ENCODE measurements at regions not wholly inside any gene's neighbourhood (a gene's known extent, or its start where the extent isn't known, plus 50 kb on each side); places are given as distances from the start of the nearest gene placed in this dataset.

GRCh38 chr13:110014719-110015118, 228.3 kb upstream of the IRS2 start:
- no peak overlapping the region for H3K27ac Mint-ChIP-seq (ENCODE audit: unreplicated experiment)
- no peak for DNase-seq
- TF ChIP-seq, protein P1, sequence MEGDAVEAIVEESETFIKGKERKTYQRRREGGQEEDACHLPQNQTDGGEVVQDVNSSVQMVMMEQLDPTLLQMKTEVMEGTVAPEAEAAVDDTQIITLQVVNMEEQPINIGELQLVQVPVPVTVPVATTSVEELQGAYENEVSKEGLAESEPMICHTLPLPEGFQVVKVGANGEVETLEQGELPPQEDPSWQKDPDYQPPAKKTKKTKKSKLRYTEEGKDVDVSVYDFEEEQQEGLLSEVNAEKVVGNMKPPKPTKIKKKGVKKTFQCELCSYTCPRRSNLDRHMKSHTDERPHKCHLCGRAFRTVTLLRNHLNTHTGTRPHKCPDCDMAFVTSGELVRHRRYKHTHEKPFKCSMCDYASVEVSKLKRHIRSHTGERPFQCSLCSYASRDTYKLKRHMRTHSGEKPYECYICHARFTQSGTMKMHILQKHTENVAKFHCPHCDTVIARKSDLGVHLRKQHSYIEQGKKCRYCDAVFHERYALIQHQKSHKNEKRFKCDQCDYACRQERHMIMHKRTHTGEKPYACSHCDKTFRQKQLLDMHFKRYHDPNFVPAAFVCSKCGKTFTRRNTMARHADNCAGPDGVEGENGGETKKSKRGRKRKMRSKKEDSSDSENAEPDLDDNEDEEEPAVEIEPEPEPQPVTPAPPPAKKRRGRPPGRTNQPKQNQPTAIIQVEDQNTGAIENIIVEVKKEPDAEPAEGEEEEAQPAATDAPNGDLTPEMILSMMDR (IDR thresholded peaks at IDR 0.05; ENCODE audit: unreplicated experiment): no peak
- CTCF ChIA-PET: no interaction called here
- H3K27me3 Mint-ChIP-seq (ENCODE audit: unreplicated experiment): no peaks in the 10 kb centered on the region
- no TSS peak for BruUV-seq (replicated peaks)
- intact Hi-C loops (cut with micrococcal nuclease; ENCODE audit: unreplicated experiment): loop anchor here (5.0 kb wide), 1 partner anchor 83 kb away; no protein-coding TSS in a partner anchor
- no peak overlapping the region for H3K4me3 Mint-ChIP-seq (ENCODE audit: low read depth, unreplicated experiment)
- peaks cover 25% of the 10 kb centered on the region for H3K4me1 Mint-ChIP-seq (ENCODE audit: low read depth, unreplicated experiment)
- H3K36me3 Mint-ChIP-seq (ENCODE audit: insufficient read depth, unreplicated experiment): no peaks in the 10 kb centered on the region
- no peaks in the 10 kb centered on the region for H3K9me3 Mint-ChIP-seq (ENCODE audit: low read depth, unreplicated experiment)

DNA sequence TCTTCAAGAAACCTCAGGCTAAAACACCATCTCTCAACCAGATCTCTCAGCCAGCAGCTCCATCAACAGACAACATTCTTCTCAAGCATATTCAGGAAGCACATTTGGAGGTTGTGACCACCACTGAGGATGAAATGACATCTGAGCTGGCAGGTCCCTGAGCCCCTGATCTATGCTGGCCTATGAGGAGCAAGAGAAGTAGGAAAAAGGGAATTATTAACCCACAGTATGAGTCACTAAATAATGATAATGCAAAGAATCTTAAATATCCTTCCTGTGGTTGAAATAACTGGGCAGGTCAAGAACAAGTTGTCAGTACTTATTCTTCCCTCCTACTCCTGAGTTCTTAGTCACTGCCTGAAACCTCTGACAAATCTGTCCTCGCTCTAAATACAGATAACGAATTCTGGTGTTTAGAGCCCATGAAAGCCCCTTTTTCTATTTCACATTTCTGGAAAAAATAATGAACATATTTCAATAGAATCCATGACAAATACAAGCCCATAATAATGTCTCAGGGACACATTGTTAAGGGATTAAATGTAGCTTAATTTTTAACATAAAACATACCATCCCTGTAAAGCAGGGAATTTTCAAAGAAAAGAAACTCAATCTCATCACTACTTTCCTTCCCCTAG, 225.8 kb upstream of the IRS2 start:
- intact Hi-C loops (cut with micrococcal nuclease; ENCODE audit: unreplicated experiment): loop anchor here (5.0 kb wide), 1 partner anchor 85 kb away; no protein-coding TSS in a partner anchor
- Mint-ChIP-seq H3K27ac (ENCODE audit: unreplicated experiment) (peak overlapping the region; percentile 93), H3K9me3 (ENCODE audit: low read depth, unreplicated experiment) (no peaks in the 10 kb centered on the region), H3K36me3 (ENCODE audit: insufficient read depth, unreplicated experiment) (no peaks in the 10 kb centered on the region), H3K27me3 (ENCODE audit: unreplicated experiment) (no peaks in the 10 kb centered on the region), H3K4me1 (ENCODE audit: low read depth, unreplicated experiment) (peaks cover 17% of the 10 kb centered on the region), H3K4me3 (ENCODE audit: low read depth, unreplicated experiment) (peak overlapping the region; percentile 43)
- CTCF ChIA-PET: no interaction called here
- TF ChIP-seq, protein P1 (IDR thresholded peaks at IDR 0.05; ENCODE audit: unreplicated experiment): no peak
- peak; percentile 22 for DNase-seq
- no TSS peak for BruUV-seq (replicated peaks)

- H3K36me3 Mint-ChIP-seq (ENCODE audit: insufficient read depth, unreplicated experiment): no peaks in the 10 kb centered on the region
- H3K4me1 Mint-ChIP-seq (ENCODE audit: low read depth, unreplicated experiment): peaks cover 17% of the 10 kb centered on the region
- no peak overlapping the region for H3K4me3 Mint-ChIP-seq (ENCODE audit: low read depth, unreplicated experiment)
- CTCF ChIA-PET: no interaction called here
- H3K27me3 Mint-ChIP-seq (ENCODE audit: unreplicated experiment): no peaks in the 10 kb centered on the region
- intact Hi-C loops (cut with micrococcal nuclease; ENCODE audit: unreplicated experiment): loop anchor here (5.0 kb wide), 1 partner anchor 87 kb away; no protein-coding TSS in a partner anchor
- no peaks in the 10 kb centered on the region for H3K9me3 Mint-ChIP-seq (ENCODE audit: low read depth, unreplicated experiment)
- TF ChIP-seq, protein P1 (IDR thresholded peaks at IDR 0.05; ENCODE audit: unreplicated experiment): no peak
- peak overlapping the region; percentile 18 for H3K27ac Mint-ChIP-seq (ENCODE audit: unreplicated experiment)
- BruUV-seq (replicated peaks): no TSS peak
- no peak for DNase-seq
Measured at GRCh38 chr13:110010404-110011138, 224.2 kb upstream of the IRS2 start.

GRCh38 chr13:110008816-110009215, 222.4 kb upstream of the IRS2 start:
- H3K4me1 Mint-ChIP-seq (ENCODE audit: low read depth, unreplicated experiment): peaks cover 17% of the 10 kb centered on the region
- H3K27ac Mint-ChIP-seq (ENCODE audit: unreplicated experiment): no peak overlapping the region
- H3K36me3 Mint-ChIP-seq (ENCODE audit: insufficient read depth, unreplicated experiment): no peaks in the 10 kb centered on the region
- no TSS peak for BruUV-seq (replicated peaks)
- CTCF ChIA-PET: no interaction called here
- no peaks in the 10 kb centered on the region for H3K9me3 Mint-ChIP-seq (ENCODE audit: low read depth, unreplicated experiment)
- intact Hi-C loops (cut with micrococcal nuclease; ENCODE audit: unreplicated experiment): no loop called here
- no peak overlapping the region for H3K4me3 Mint-ChIP-seq (ENCODE audit: low read depth, unreplicated experiment)
- no peak for DNase-seq
- no peaks in the 10 kb centered on the region for H3K27me3 Mint-ChIP-seq (ENCODE audit: unreplicated experiment)
- TF ChIP-seq, protein P1 (IDR thresholded peaks at IDR 0.05; ENCODE audit: unreplicated experiment): no peak

Measured in Calu3 (cell line).